ENCODE measurements at regions not wholly inside any gene's neighbourhood (a gene's known extent, or its start where the extent isn't known, plus 50 kb on each side); places are given as distances from the start of the nearest gene placed in this dataset.

GRCh38 chr20:11352041-11352440 is 565.7 kb upstream of the BTBD3 start:
- TF ChIP-seq POLR2A (IDR thresholded peaks at IDR 0.05; ENCODE audit: low read length) (no peak), GATA1 (IDR thresholded peaks at IDR 0.05; ENCODE audit: low read depth, low read length) (no peak)
